ENCODE measurements at regions not wholly inside any gene's neighbourhood (a gene's known extent, or its start where the extent isn't known, plus 50 kb on each side); places are given as distances from the start of the nearest gene placed in this dataset.

DNA sequence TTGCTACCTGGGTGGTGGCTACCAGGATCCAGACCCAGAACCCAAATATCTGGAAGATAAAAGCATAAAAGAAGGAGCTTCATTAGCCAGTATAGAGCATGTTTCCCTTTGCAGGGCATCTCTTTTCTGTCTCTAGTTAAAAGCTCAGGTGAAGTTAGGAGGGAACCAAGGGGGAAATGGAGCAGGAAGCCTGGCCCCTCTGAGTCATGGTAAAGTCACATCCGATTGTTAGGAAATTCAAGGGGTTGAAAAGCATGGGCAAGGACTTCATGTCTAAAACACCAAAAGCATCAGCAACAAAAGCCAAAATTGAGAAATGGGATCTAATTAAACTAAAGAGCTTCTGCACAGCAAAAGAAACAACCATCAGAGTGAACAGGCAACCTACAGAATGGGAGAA, 126.9 kb downstream of the RPIA start:
- TF ChIP-seq, protein P1, sequence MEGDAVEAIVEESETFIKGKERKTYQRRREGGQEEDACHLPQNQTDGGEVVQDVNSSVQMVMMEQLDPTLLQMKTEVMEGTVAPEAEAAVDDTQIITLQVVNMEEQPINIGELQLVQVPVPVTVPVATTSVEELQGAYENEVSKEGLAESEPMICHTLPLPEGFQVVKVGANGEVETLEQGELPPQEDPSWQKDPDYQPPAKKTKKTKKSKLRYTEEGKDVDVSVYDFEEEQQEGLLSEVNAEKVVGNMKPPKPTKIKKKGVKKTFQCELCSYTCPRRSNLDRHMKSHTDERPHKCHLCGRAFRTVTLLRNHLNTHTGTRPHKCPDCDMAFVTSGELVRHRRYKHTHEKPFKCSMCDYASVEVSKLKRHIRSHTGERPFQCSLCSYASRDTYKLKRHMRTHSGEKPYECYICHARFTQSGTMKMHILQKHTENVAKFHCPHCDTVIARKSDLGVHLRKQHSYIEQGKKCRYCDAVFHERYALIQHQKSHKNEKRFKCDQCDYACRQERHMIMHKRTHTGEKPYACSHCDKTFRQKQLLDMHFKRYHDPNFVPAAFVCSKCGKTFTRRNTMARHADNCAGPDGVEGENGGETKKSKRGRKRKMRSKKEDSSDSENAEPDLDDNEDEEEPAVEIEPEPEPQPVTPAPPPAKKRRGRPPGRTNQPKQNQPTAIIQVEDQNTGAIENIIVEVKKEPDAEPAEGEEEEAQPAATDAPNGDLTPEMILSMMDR (IDR thresholded peaks at IDR 0.05; ENCODE audit: insufficient read depth, low read length), result no peak
- no peak for TF ChIP-seq GABPA (IDR thresholded peaks at IDR 0.05; ENCODE audit: low read depth)
- TF ChIP-seq, protein P2, sequence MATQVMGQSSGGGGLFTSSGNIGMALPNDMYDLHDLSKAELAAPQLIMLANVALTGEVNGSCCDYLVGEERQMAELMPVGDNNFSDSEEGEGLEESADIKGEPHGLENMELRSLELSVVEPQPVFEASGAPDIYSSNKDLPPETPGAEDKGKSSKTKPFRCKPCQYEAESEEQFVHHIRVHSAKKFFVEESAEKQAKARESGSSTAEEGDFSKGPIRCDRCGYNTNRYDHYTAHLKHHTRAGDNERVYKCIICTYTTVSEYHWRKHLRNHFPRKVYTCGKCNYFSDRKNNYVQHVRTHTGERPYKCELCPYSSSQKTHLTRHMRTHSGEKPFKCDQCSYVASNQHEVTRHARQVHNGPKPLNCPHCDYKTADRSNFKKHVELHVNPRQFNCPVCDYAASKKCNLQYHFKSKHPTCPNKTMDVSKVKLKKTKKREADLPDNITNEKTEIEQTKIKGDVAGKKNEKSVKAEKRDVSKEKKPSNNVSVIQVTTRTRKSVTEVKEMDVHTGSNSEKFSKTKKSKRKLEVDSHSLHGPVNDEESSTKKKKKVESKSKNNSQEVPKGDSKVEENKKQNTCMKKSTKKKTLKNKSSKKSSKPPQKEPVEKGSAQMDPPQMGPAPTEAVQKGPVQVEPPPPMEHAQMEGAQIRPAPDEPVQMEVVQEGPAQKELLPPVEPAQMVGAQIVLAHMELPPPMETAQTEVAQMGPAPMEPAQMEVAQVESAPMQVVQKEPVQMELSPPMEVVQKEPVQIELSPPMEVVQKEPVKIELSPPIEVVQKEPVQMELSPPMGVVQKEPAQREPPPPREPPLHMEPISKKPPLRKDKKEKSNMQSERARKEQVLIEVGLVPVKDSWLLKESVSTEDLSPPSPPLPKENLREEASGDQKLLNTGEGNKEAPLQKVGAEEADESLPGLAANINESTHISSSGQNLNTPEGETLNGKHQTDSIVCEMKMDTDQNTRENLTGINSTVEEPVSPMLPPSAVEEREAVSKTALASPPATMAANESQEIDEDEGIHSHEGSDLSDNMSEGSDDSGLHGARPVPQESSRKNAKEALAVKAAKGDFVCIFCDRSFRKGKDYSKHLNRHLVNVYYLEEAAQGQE (IDR thresholded peaks at IDR 0.05; ENCODE audit: insufficient replicate concordance, low read depth), result no peak

Data from HL-60 (cell line).